H9 (cell line): ENCODE measurements at regions not wholly inside any gene's neighbourhood (a gene's known extent, or its start where the extent isn't known, plus 50 kb on each side); places are given as distances from the start of the nearest gene placed in this dataset.

ENCODE experiments used
- DNase-seq: peaks from one replicate; pipeline ENCODE4 v3.0.0-alpha.2; 2017
- H2AFZ ChIP-seq: one replicate; pipeline ENCODE4 v1.6.1; 2013; ENCODE audit warnings: mild to moderate bottlenecking, low read length, control low read depth, moderate library complexity
- H2AK5ac ChIP-seq: 2 replicates; pipeline ENCODE4 v1.6.1; 2013; ENCODE audit warnings: low read length, control low read depth, mixed read lengths; ENCODE audit not compliant: insufficient read length
- H2BK120ac ChIP-seq: one replicate; pipeline ENCODE4 v1.6.1; 2013; ENCODE audit warnings: low read depth, mild to moderate bottlenecking, low read length, control low read depth, inconsistent platforms; ENCODE audit not compliant: poor library complexity, severe bottlenecking
- H2BK12ac ChIP-seq: 2 replicates; pipeline ENCODE4 v1.6.1; 2013; ENCODE audit warnings: low read length, control low read depth, mixed read lengths, low read depth; ENCODE audit not compliant: insufficient read length
- H2BK15ac ChIP-seq: 2 replicates; pipeline ENCODE4 v1.6.1; 2013; ENCODE audit warnings: low read depth, low read length, control low read depth
- H2BK20ac ChIP-seq: one replicate; pipeline ENCODE4 v1.6.1; 2013; ENCODE audit warnings: low read depth, mild to moderate bottlenecking, low read length, control low read depth, inconsistent platforms; ENCODE audit not compliant: poor library complexity, severe bottlenecking
- H2BK5ac ChIP-seq: 2 replicates; pipeline ENCODE4 v1.6.1; 2013; ENCODE audit warnings: low read length, control low read depth, mixed read lengths; ENCODE audit not compliant: insufficient read length
- H3K14ac ChIP-seq: 2 replicates; pipeline ENCODE4 v1.6.1; 2013; ENCODE audit warnings: low read length, control low read depth; ENCODE audit not compliant: insufficient read depth
- H3K18ac ChIP-seq: 2 replicates; pipeline ENCODE4 v1.6.1; 2013; ENCODE audit warnings: low read depth, mild to moderate bottlenecking, mixed read lengths, low read length, control low read depth; ENCODE audit not compliant: insufficient read length
- H3K23ac ChIP-seq: 2 replicates; pipeline ENCODE4 v1.6.1; 2013; ENCODE audit warnings: low read length, control low read depth, mixed read lengths, low read depth; ENCODE audit not compliant: insufficient read length
- H3K23me2 ChIP-seq: 2 replicates; pipeline ENCODE4 v1.6.1; 2013; ENCODE audit warnings: low read depth, mild to moderate bottlenecking, mixed read lengths, low read length, control low read depth; ENCODE audit not compliant: insufficient read length, poor library complexity, severe bottlenecking
- H3K27ac ChIP-seq: 2 replicates; pipeline ENCODE4 v1.5.1; 2013; ENCODE audit warnings: low read length, control low read depth, mixed read lengths, low read depth; ENCODE audit not compliant: insufficient read length
- H3K27me3 ChIP-seq: 2 replicates; pipeline ENCODE4 v1.6.1; 2013; ENCODE audit warnings: low read length, control low read depth, inconsistent platforms; ENCODE audit not compliant: insufficient read depth
- H3K4ac ChIP-seq: 2 replicates; pipeline ENCODE4 v1.6.1; 2013; ENCODE audit warnings: low read depth, mild to moderate bottlenecking, control low read depth, inconsistent platforms, low read length, moderate library complexity
- H3K4me1 ChIP-seq: 2 replicates; pipeline ENCODE4 v1.6.1; 2013; ENCODE audit warnings: low read length, control low read depth, inconsistent platforms; ENCODE audit not compliant: insufficient read depth
- H3K4me2 ChIP-seq: 2 replicates; pipeline ENCODE4 v1.6.1; 2013; ENCODE audit warnings: low read length, control low read depth, mixed read lengths; ENCODE audit not compliant: insufficient read length, insufficient read depth
- H3K56ac ChIP-seq: 2 replicates; pipeline ENCODE4 v1.6.1; 2013; ENCODE audit warnings: low read depth, mild to moderate bottlenecking, mixed read lengths, low read length, control low read depth; ENCODE audit not compliant: insufficient read length
- H3K79me1 ChIP-seq: 2 replicates; pipeline ENCODE4 v1.6.1; 2013; ENCODE audit warnings: low read depth, mild to moderate bottlenecking, moderate library complexity, low read length, control low read depth, inconsistent platforms; ENCODE audit not compliant: insufficient read depth, poor library complexity, severe bottlenecking
- H3K79me2 ChIP-seq: 2 replicates; pipeline ENCODE4 v1.6.1; 2013; ENCODE audit warnings: low read length, control low read depth, inconsistent platforms; ENCODE audit not compliant: insufficient read depth
- H3K9ac ChIP-seq: 2 replicates; pipeline ENCODE4 v1.6.1; 2013; ENCODE audit warnings: low read length, control low read depth, mixed read lengths; ENCODE audit not compliant: insufficient read length; ENCODE audit errors: extremely low read depth
- H3K9me3 ChIP-seq: one replicate; pipeline ENCODE4 v1.6.1; 2013; ENCODE audit warnings: low read depth, low read length, inconsistent platforms; ENCODE audit not compliant: control insufficient read depth
- H3T11ph ChIP-seq: one replicate; pipeline ENCODE4 v1.6.1; 2013; ENCODE audit warnings: mild to moderate bottlenecking, low read length, control low read depth, inconsistent platforms
- H4K20me1 ChIP-seq: one replicate; pipeline ENCODE4 v1.6.1; 2013; ENCODE audit not compliant: control insufficient read depth, insufficient read length, insufficient read depth
- H4K5ac ChIP-seq: 2 replicates; pipeline ENCODE4 v1.6.1; 2013; ENCODE audit warnings: low read depth, mild to moderate bottlenecking, mixed read lengths, low read length, control low read depth; ENCODE audit not compliant: insufficient read length
- H4K8ac ChIP-seq: replicated peaks from 2 replicates; pipeline ENCODE4 v1.6.1; 2013; ENCODE audit warnings: low read length, control low read depth, mixed read lengths, low read depth; ENCODE audit not compliant: insufficient read length
- H4K91ac ChIP-seq: 2 replicates; pipeline ENCODE4 v1.6.1; 2013; ENCODE audit warnings: low read depth, mild to moderate bottlenecking, moderate library complexity, mixed read lengths, low read length, control low read depth; ENCODE audit not compliant: insufficient read length
- H3K27ac Mint-ChIP-seq, 3 experiments: 2 replicates in 2 of 3; 3 replicates in 1 of 3; pipeline ENCODE4 v1.8.0; 2020 to 2021; ENCODE audit warnings: mixed read lengths in 3 of 3, mild to moderate bottlenecking in 1 of 3, moderate library complexity in 1 of 3
- H3K27me3 Mint-ChIP-seq: 2 replicates; pipeline ENCODE4 v1.8.0; 2021; ENCODE audit warnings: low read depth, mild to moderate bottlenecking, moderate library complexity, mixed read lengths
- H3K36me3 Mint-ChIP-seq, 3 experiments: 2 replicates in 2 of 3; 3 replicates in 1 of 3; pipeline ENCODE4 v1.8.0; 2020 to 2021; ENCODE audit warnings: low read depth in 3 of 3, mixed read lengths in 3 of 3; ENCODE audit not compliant: insufficient read depth in 1 of 3
- H3K4me1 Mint-ChIP-seq, 2 experiments: 2 replicates each; pipeline ENCODE4 v1.8.0; 2020; ENCODE audit warnings: mixed read lengths in 2 of 2
- H3K4me3 Mint-ChIP-seq, 2 experiments: 2 replicates in 1 of 2; 3 replicates in 1 of 2; pipeline ENCODE4 v1.8.0; 2020 to 2021; ENCODE audit warnings: mild to moderate bottlenecking in 2 of 2, mixed read lengths in 2 of 2, moderate library complexity in 1 of 2
- H3K9me3 Mint-ChIP-seq, 2 experiments: 2 replicates in 1 of 2; 3 replicates in 1 of 2; pipeline ENCODE4 v1.8.0; 2020; ENCODE audit warnings: mild to moderate bottlenecking in 2 of 2, mixed read lengths in 2 of 2, moderate library complexity in 1 of 2
- CTCF ChIP-seq: fragments of 200-600 bp; sonication (generic); conservative IDR thresholded peaks from 3 replicates; pipeline ENCODE4 v1.8.0; 2021; ENCODE audit warnings: antibody characterized with exemption, mild to moderate bottlenecking
- WGBS: extraction: QIAGEN DNeasy Blood & Tissue Kit; methylation state at CpG from one replicate; pipeline ENCODE4 v1.1.7; 2013; ENCODE audit warnings: missing lambda C conversion rate, low lambda C conversion rate, mixed read lengths; ENCODE audit not compliant: insufficient read length; ENCODE audit errors: extremely low coverage; 5-methylcytosine and 5-hydroxymethylcytosine counted together

DNA sequence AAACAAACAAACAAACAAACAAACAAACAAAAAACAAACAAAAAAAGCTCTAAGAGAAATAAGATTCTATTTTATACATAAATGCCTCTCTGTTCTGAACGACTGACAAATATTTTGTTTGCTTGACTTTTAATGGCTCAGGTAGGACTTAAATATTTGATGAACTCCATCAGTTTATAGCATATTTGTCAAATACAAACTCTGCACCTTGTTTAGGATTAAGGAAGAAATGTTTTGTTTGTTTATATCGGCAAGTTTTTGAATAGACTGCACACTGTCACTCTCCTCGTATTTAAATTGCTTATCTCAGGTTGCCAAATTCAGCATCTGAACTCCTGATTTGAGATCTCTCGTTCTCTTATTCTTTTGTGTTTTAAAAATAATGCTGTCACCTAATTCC lies 1499.7 kb upstream of the SLC10A2 start:
- Histone ChIP-seq H3K23ac (no peak overlapping the region), H2BK5ac (no peak overlapping the region), H3K56ac (no peak overlapping the region), H4K20me1 (no peaks in the 10 kb centered on the region), H4K8ac (no peak overlapping the region), H2BK12ac (no peak overlapping the region), H3K4me2 (no peak overlapping the region), H3K4ac (no peak overlapping the region), H3K4me1 (0 out of 2 replicates have a peak, but pooled peaks cover 2% of the 10 kb centered on the region), H2BK120ac (no peak overlapping the region), H2AK5ac (no peak overlapping the region), H3K79me2 (no peaks in the 10 kb centered on the region), H3K9ac (no peak overlapping the region), H2AFZ (no peak overlapping the region), H4K5ac (no peak overlapping the region), H3K27me3 (no peaks in the 10 kb centered on the region), H3K23me2 (no peaks in the 10 kb centered on the region), H3K27ac (no peak overlapping the region), H3K9me3 (no peaks in the 10 kb centered on the region), H4K91ac (no peak overlapping the region), H3K79me1 (no peaks in the 10 kb centered on the region), H2BK20ac (no peak overlapping the region), H3K14ac (no peak overlapping the region), H3T11ph (no peak overlapping the region), H3K18ac (no peak overlapping the region), H2BK15ac (no peak overlapping the region)
- TF ChIP-seq CTCF = no peak
- H3K4me3 Mint-ChIP-seq = no peak overlapping the region
- WGBS = no CpG with 5 or more reads among the region's 4 CpGs
- H3K9me3 Mint-ChIP-seq = no peaks in the 10 kb centered on the region
- peaks cover 0 to 4% of the 10 kb centered on the region in 2 experiments; a peak in 1 of 4 replicates for H3K4me1 Mint-ChIP-seq
- DNase-seq = no peak
- no peak overlapping the region for H3K27ac Mint-ChIP-seq
- H3K36me3 Mint-ChIP-seq = no peaks in the 10 kb centered on the region; a peak in 1 of 7 replicates
- H3K27me3 Mint-ChIP-seq = no peaks in the 10 kb centered on the region
